Activated CD4-positive, alpha-beta T cell treated with anti-CD3 and anti-CD28 coated beads, Interleukin-2, amount 10 ng/mL, durations not matched to agents 7 days and 5 days (primary cell): ENCODE measurements at regions not wholly inside any gene's neighbourhood (a gene's known extent, or its start where the extent isn't known, plus 50 kb on each side); places are given as distances from the start of the nearest gene placed in this dataset.
A peak's percentile ranks its signal among the peaks of the same experiment; 100 is the strongest.

Experiments
- CTCF ChIA-PET: fragments of 350-600 bp; sonication (Branson Sonifier 250); formaldehyde crosslinking; loops from one replicate; lab custom pipeline; 2021; ENCODE audit warnings: antibody characterized with exemption; lab: Charles Lee
- POLR2A ChIA-PET: fragments of 350-600 bp; sonication (Branson Sonifier 250); formaldehyde crosslinking; loops from one replicate; lab custom pipeline; 2021; ENCODE audit warnings: antibody characterized with exemption; lab: Charles Lee
- DNase-seq: peaks from one replicate; pipeline ENCODE4 v3.0.0-alpha.2; 2020
- H3K27ac Mint-ChIP-seq: one replicate; pipeline ENCODE4 v1.8.0; 2021; ENCODE audit warnings: mild to moderate bottlenecking, moderate library complexity, mixed read lengths
- H3K27me3 Mint-ChIP-seq: one replicate; pipeline ENCODE4 v1.8.0; 2021; ENCODE audit warnings: mixed read lengths
- H3K36me3 Mint-ChIP-seq: one replicate; pipeline ENCODE4 v1.8.0; 2021; ENCODE audit warnings: low read depth, mixed read lengths
- H3K4me1 Mint-ChIP-seq: one replicate; pipeline ENCODE4 v1.8.0; 2021; ENCODE audit warnings: mixed read lengths
- H3K4me3 Mint-ChIP-seq: one replicate; pipeline ENCODE4 v1.8.0; 2021; ENCODE audit warnings: mild to moderate bottlenecking, moderate library complexity, mixed read lengths
- H3K9me3 Mint-ChIP-seq: one replicate; pipeline ENCODE4 v1.8.0; 2021; ENCODE audit warnings: mixed read lengths

DNA sequence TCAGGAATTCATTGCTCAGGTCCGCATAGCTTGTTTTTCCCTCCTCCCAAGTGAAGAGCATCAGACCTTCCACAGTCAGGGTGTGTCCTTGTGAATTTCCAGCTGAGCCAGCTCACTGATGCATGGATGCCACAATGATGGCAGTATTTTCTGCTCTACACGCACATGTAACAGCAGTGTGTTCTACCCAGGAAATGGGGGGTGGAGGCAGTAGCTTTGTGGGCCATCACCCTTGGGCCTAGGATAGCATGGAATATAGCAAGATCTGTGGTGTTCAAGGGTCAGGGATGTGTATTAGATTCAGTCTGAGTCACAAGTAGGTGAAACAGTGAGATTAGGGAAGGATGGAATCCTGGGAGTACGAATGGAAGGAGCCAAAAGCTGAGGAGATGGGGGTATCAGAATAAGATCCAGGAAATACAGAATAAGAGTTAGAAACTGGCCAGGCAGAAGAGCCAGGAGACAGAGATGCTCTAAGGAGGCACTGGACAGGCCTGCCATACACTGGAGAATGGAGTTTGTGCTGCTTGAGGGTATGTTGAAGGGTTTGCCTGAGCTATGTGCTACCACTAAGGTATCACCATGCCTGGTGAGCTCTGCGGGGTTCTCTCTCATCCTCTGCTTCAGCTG, 90.6 kb upstream of the CNIH3 start:
- Mint-ChIP-seq H3K36me3 (no peaks in the 10 kb centered on the region), H3K9me3 (no peaks in the 10 kb centered on the region), H3K27me3 (no peaks in the 10 kb centered on the region), H3K4me1 (no peaks in the 10 kb centered on the region), H3K27ac (no peak overlapping the region), H3K4me3 (no peak overlapping the region)
- DNase-seq: no peak
- ChIA-PET CTCF (interaction anchor here (0.6 to 2.4 kb wide), 7 partner anchors 11 to 63 kb away, joined by 3 to 8 read pairs (median 4); no protein-coding TSS in a partner anchor), POLR2A (no interaction called here)

DNA sequence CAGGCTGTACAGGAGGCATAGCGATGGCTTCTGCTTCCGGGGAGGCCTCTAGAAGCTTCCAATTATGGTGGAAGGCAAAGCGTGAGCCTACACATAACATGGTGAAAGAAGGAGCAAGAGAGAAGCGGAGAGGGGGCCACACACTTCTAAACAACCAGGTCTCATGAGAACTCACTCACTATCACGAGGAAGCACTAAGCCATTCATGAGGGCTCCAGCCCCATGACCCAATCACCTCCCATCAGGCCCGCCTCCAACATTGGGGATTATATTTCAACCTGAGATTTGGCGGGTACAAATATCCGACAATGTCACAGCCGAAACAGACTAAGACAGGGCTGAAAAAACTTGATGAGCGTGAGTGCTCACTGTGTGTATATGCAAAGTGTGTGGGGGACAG, 89.3 kb upstream of the CNIH3 start:
- no peak for DNase-seq
- POLR2A ChIA-PET: no interaction called here

DNA sequence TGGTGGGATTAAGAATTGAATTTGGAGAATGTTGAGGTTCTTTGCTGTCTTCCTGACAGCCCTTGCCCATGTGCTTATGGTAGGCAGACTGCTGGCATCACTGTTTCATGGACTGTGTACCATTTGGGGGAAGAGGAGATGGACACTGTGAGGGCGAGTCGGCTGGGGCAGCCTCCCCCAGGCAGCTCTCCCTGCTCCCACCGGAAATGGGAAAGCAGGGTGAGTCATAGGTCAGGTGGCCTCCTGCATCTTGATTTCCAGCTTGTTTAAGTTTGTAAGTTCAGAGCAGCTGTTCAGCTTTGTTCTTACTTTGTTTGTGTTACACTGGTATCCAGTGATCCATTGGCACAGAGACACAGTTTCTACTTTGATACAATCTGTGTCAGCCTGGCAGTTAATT, 87.2 kb upstream of the CNIH3 start:
- H3K4me1 Mint-ChIP-seq: no peaks in the 10 kb centered on the region
- H3K9me3 Mint-ChIP-seq: no peaks in the 10 kb centered on the region
- H3K27me3 Mint-ChIP-seq: no peaks in the 10 kb centered on the region
- no peak overlapping the region for H3K27ac Mint-ChIP-seq
- POLR2A ChIA-PET: no interaction called here
- no peak for DNase-seq
- no peaks in the 10 kb centered on the region for H3K36me3 Mint-ChIP-seq
- no peak overlapping the region for H3K4me3 Mint-ChIP-seq
- CTCF ChIA-PET: interaction anchor here (1.3 to 1.4 kb wide), 2 partner anchors 9 to 11 kb away, joined by 4 to 5 read pairs; no protein-coding TSS in a partner anchor

More for the DNA sequence above, 89.3 kb upstream of the CNIH3 start:
- CTCF ChIA-PET: interaction anchor here (1.6 to 2.4 kb wide), 2 partner anchors 14 to 17 kb away, joined by 6 to 8 read pairs; no protein-coding TSS in a partner anchor
- H3K9me3 Mint-ChIP-seq: no peaks in the 10 kb centered on the region
- H3K4me3 Mint-ChIP-seq: no peak overlapping the region
- no peaks in the 10 kb centered on the region for H3K27me3 Mint-ChIP-seq
- no peaks in the 10 kb centered on the region for H3K36me3 Mint-ChIP-seq
- H3K27ac Mint-ChIP-seq: no peak overlapping the region
- H3K4me1 Mint-ChIP-seq: no peaks in the 10 kb centered on the region

DNA sequence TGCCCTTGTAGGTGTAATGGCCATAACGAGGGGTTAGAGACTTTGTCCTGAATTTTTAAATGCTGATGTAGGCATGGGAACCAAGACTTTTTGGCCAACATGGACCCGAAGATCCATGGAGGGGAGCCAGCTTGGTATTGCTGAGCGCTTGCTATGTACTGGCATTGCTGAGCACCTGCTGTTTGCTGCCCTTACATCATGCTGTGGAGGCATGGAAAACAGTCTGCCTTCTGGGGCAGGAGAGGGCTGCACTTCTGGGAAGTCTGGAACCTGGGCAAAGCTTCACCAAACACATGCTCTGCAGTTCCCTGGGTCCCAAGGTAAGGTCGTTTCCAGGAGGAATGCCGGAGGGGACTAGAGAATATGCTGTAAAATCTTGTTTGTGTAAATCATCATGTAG, 86.3 kb upstream of the CNIH3 start:
- CTCF ChIA-PET: interaction anchor here (0.6 kb wide), 1 partner anchor 277 kb away, joined by 3 read pairs; no protein-coding TSS in a partner anchor
- no peaks in the 10 kb centered on the region for H3K4me1 Mint-ChIP-seq
- no peaks in the 10 kb centered on the region for H3K27me3 Mint-ChIP-seq
- no peak overlapping the region for H3K4me3 Mint-ChIP-seq
- no peak for DNase-seq
- POLR2A ChIA-PET: no interaction called here
- H3K36me3 Mint-ChIP-seq: no peaks in the 10 kb centered on the region
- H3K27ac Mint-ChIP-seq: no peak overlapping the region
- no peaks in the 10 kb centered on the region for H3K9me3 Mint-ChIP-seq

DNA sequence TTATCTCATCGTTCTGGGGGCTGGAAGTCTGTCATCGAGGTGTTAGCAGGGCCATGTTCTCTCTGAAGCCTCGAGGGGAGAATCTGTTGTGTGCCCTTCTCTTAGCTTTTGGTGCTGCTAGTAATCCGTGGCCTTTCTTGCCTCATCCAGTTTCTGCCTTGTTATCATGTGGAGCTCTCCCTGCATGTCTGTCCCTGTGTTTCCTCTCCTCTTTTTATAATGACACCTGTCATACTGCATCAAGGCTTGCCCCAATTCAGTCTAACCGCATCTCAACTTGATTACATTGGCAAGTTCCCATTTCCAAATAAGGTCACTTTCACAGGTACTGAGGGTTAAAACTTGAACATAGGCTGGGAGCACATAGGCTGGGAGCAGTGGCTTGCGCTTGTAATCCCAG, 82.6 kb upstream of the CNIH3 start:
- DNase-seq: no peak
- H3K9me3 Mint-ChIP-seq: no peaks in the 10 kb centered on the region
- no peaks in the 10 kb centered on the region for H3K36me3 Mint-ChIP-seq
- H3K27me3 Mint-ChIP-seq: no peaks in the 10 kb centered on the region
- H3K27ac Mint-ChIP-seq: no peak overlapping the region
- ChIA-PET POLR2A (no interaction called here), CTCF (no interaction called here)
- H3K4me1 Mint-ChIP-seq: no peaks in the 10 kb centered on the region
- H3K4me3 Mint-ChIP-seq: no peak overlapping the region

DNA sequence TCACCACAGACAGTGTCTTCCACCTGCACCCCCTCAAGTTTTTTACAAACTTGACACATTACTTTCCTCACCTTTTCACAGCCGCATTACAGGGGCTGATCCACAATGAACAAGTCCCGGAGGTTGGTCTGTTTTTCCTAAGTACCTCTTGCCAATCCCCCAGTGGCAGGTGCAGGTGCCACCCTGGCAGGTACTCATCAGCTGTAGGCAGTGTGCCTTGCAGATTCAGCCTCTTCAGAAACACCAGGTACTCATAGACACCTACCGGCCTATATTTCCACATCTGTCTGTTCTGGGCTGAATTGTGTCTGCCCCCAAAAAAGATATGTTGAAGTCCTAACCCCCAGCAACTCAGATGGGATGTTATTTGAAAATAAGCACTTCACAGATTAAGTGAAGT, 81.4 kb upstream of the CNIH3 start:
- no peak overlapping the region for H3K4me3 Mint-ChIP-seq
- H3K36me3 Mint-ChIP-seq: no peaks in the 10 kb centered on the region
- CTCF ChIA-PET: interaction anchor here (0.9 kb wide), 1 partner anchor 11 kb away, joined by 4 read pairs; no protein-coding TSS in a partner anchor

DNA sequence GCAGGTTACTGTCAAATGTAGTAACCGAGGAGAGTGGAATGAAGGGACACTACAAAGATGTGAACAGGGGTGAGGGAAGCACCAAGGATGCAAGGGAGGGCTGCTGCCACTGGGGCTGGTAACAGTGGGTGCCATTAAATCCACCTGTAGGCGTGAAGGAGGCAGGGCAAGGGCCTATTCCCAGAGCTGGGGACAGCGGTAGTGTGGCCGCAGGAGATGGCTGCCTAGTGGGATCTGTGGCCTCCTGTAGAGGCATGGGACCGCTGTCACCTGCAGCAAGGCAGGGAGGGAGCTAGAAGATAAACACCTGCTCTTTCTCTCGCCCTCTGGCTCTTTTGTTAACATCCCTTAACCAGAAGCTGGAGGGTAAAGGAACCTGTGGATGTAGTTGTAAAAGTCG, 80.5 kb upstream of the CNIH3 start:
- H3K36me3 Mint-ChIP-seq: no peaks in the 10 kb centered on the region
- H3K9me3 Mint-ChIP-seq: no peaks in the 10 kb centered on the region
- CTCF ChIA-PET: interaction anchor here (0.9 to 1.7 kb wide), 2 partner anchors 10 to 12 kb away, joined by 4 read pairs; no protein-coding TSS in a partner anchor
- POLR2A ChIA-PET: no interaction called here
- no peak overlapping the region for H3K27ac Mint-ChIP-seq
- no peak for DNase-seq
- no peaks in the 10 kb centered on the region for H3K4me1 Mint-ChIP-seq
- H3K4me3 Mint-ChIP-seq: no peak overlapping the region
- peaks cover 3% of the 10 kb centered on the region for H3K27me3 Mint-ChIP-seq

More for the DNA sequence above, 81.4 kb upstream of the CNIH3 start:
- POLR2A ChIA-PET: no interaction called here
- no peaks in the 10 kb centered on the region for H3K9me3 Mint-ChIP-seq
- H3K4me1 Mint-ChIP-seq: no peaks in the 10 kb centered on the region
- H3K27me3 Mint-ChIP-seq: no peaks in the 10 kb centered on the region
- no peak overlapping the region for H3K27ac Mint-ChIP-seq
- DNase-seq: no peak

DNA sequence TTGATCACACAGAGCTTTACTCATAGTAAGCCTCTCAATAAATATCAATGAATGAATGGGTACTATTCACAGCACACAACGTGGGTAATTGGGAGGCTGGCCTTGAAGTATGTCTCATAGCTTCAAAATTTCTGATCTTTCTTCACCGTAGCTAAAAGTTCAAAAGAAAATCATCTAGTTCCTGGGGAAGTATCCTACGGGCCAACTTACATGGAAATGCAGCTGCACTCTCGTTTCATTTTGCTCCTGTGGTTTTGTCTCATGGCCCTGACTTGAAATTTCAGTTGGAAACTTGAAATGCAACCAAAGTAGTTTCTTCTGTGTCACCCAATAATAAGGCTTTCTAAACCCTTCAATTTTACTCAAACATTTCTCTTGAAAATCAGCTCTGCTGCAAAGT, 76.1 kb upstream of the CNIH3 start:
- CTCF ChIA-PET: interaction anchor here (1.0 to 1.6 kb wide), 3 partner anchors 12 to 83 kb away, joined by 3 to 4 read pairs (median 4); no protein-coding TSS in a partner anchor
- no peak overlapping the region for H3K27ac Mint-ChIP-seq
- H3K9me3 Mint-ChIP-seq: no peaks in the 10 kb centered on the region
- H3K4me3 Mint-ChIP-seq: no peak overlapping the region
- H3K27me3 Mint-ChIP-seq: peaks cover 4% of the 10 kb centered on the region
- peaks cover 16% of the 10 kb centered on the region for H3K4me1 Mint-ChIP-seq
- POLR2A ChIA-PET: no interaction called here
- H3K36me3 Mint-ChIP-seq: no peaks in the 10 kb centered on the region
- no peak for DNase-seq

DNA sequence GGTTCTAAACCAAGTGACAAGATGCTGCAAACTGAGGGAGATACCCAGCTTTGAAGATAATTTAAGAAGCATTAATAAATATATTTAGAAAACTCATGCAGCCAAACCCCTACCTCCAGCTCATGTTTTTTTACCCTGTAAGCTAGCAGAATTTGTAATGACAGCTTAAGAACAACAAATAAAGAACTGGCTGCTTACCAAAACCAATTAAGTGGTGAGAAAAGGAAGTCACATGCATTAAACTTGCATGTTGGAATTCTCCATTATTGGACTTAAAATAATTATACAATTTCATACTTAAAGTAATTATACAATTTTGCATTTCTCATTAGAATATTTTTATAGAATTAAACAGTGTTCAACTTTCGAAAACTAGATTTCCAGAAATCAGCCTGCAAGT, 75.6 kb upstream of the CNIH3 start:
- Mint-ChIP-seq H3K4me3 (no peak overlapping the region), H3K4me1 (peaks cover 16% of the 10 kb centered on the region), H3K36me3 (no peaks in the 10 kb centered on the region), H3K9me3 (no peaks in the 10 kb centered on the region), H3K27ac (no peak overlapping the region), H3K27me3 (peaks cover 4% of the 10 kb centered on the region)
- DNase-seq: no peak
- POLR2A ChIA-PET: no interaction called here
- CTCF ChIA-PET: interaction anchor here (1.0 to 1.6 kb wide), 3 partner anchors 12 to 83 kb away, joined by 3 to 4 read pairs (median 4); no protein-coding TSS in a partner anchor

DNA sequence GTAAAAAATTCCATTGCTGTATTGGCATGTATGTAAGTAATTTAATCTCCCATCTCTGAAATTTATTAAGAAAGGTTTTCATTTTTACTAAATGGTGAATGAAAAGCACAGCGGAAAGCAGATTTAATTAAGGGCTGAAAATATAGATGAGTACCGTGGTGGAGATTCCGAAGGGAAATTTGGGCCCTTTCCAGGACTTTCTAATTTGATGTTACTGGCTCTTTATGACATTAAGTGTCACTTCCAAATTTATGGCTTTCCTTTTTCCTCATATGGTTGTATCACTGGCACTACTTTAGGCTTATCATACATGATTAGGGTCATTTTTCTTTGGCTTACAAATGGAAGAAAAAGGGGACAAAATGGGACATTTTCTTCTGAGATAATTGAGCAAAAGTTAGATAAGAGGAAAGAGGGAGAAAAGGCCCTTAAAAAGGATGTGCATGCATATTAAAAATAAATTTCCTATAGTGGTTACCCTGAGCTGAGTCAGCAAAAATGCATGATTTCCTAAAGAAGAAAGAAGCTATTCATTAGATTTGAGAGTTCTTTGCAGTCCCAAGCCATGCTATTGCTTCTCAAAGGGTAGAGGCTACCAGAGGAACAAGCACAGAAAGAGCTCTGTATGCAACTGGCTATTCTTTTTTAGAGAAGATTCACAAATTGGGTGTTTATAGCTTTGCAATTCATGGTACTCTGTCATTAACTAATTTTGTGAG, 74.9 kb upstream of the CNIH3 start:
- no peak for DNase-seq
- Mint-ChIP-seq H3K9me3 (no peaks in the 10 kb centered on the region), H3K4me3 (no peak overlapping the region), H3K27me3 (peaks cover 6% of the 10 kb centered on the region), H3K27ac (no peak overlapping the region), H3K4me1 (peaks cover 16% of the 10 kb centered on the region), H3K36me3 (no peaks in the 10 kb centered on the region)
- CTCF ChIA-PET: no interaction called here
- POLR2A ChIA-PET: interaction anchor here (0.6 kb wide), 1 partner anchor 166 kb away, joined by 23 read pairs; no protein-coding TSS in a partner anchor

DNA sequence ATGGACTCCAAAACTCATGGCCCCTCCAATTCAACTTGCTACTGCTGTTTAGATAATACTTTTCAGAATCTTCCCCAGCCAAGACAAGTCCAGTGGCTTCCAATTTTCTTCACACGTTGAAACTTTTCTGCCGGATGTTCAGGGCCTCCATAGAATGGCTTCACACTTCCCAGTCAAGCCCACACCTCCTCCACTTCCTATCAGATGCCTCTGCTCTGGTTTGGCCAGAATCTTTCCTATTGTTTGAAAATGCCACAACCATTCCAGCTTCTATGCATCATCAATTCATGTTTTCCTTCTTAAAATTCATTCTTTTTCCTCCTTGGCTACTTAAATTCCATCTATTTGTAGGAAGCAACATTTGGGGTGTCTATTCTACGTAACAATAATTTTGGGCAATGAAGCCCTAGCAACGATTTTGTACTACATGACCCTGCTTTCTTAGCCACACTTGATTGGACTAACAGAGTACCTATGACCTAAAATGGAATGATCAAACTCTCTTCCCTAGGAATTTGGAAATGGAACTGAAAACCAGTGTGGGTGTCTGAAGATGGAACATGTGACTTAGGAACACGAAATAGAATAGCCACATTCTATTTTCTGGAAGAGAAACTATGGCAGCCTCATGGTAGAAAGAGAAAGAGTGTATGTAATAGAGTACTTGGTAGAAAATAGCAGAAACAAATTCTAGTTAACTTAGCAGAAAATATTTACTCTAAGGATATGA, 74.1 kb upstream of the CNIH3 start:
- H3K27me3 Mint-ChIP-seq: peaks cover 6% of the 10 kb centered on the region
- ChIA-PET CTCF (interaction anchor here (0.6 to 1.0 kb wide), 3 partner anchors 84 to 104 kb away, joined by 3 to 4 read pairs (median 3); no protein-coding TSS in a partner anchor), POLR2A (no interaction called here)
- no peak for DNase-seq
- no peak overlapping the region for H3K4me3 Mint-ChIP-seq
- no peak overlapping the region for H3K27ac Mint-ChIP-seq
- H3K36me3 Mint-ChIP-seq: no peaks in the 10 kb centered on the region
- H3K4me1 Mint-ChIP-seq: peaks cover 16% of the 10 kb centered on the region
- H3K9me3 Mint-ChIP-seq: no peaks in the 10 kb centered on the region

DNA sequence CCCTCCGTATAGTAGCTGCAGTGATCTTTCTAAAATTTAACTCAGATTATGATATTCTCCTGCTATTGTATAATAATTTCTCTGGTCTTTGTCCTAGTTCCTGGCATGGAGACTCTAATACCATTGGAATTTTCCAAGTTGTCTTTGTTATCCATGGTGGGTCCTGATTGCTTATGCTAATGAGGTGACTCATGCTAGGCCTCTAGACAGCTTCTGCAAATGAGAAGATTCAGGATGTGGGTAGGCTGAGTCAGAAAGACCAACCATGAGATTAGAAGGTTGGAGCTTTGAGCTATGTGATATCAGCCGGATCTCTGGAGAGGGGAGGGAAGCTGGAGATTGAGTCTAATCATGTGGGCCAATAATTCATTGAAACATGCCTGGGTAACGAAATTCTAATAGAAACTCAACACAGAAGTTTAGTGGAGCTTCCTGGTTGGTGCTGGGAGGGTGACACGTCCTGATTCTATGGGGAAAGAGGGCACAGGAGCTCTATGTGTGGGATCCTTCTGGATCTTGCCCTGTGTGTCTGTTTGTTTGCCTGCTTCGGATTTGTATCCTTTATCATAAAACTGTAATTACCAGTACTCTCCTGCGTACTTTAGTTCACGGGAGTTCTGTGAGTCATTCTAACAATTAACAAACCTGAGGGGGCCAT, 73.2 kb upstream of the CNIH3 start:
- H3K27me3 Mint-ChIP-seq: peaks cover 6% of the 10 kb centered on the region
- no peaks in the 10 kb centered on the region for H3K9me3 Mint-ChIP-seq
- POLR2A ChIA-PET: no interaction called here
- H3K4me1 Mint-ChIP-seq: peaks cover 16% of the 10 kb centered on the region
- H3K27ac Mint-ChIP-seq: no peak overlapping the region
- DNase-seq: peak; percentile 29
- H3K36me3 Mint-ChIP-seq: no peaks in the 10 kb centered on the region
- CTCF ChIA-PET: interaction anchor here (0.6 to 1.3 kb wide), 6 partner anchors 18 to 308 kb away, joined by 3 to 5 read pairs (median 3); no protein-coding TSS in a partner anchor
- no peak overlapping the region for H3K4me3 Mint-ChIP-seq
